Psoas muscle (tissue), 7 donors: ENCODE measurements at regions not wholly inside any gene's neighbourhood (a gene's known extent, or its start where the extent isn't known, plus 50 kb on each side); places are given as distances from the start of the nearest gene placed in this dataset.

Experiments
- ATAC-seq, 4 donors: fragments of 200-7000 bp; cut with Tn5 transposase; one replicate each; pipeline ENCODE4 v1.9.1; 2020; ENCODE audit warnings: moderate library complexity in 3 of 4, mild to moderate bottlenecking in 2 of 4
- DNase-seq, 2 donors: peaks; one replicate each; pipeline ENCODE4 v3.0.0-alpha.2; 2020
- H3K27ac ChIP-seq: fragments of 200-600 bp; one replicate; pipeline ENCODE4 v1.8.0; 2022
- H3K27me3 ChIP-seq, 3 donors: fragments of 200-600 bp in 1 of 3; one replicate each; pipeline versions ENCODE4 v1.6.1 to v1.8.0; 2013 to 2022; ENCODE audit warnings: low read length in 2 of 3, mild to moderate bottlenecking in 2 of 3, moderate library complexity in 1 of 3; ENCODE audit not compliant: insufficient read depth in 3 of 3
- H3K36me3 ChIP-seq, 2 donors: fragments of 200-600 bp in 1 of 2; one replicate each; pipeline versions ENCODE4 v1.6.1 to v1.8.0; 2013 to 2022; ENCODE audit warnings: low read depth in 1 of 2, mild to moderate bottlenecking in 1 of 2, moderate library complexity in 1 of 2; ENCODE audit not compliant: insufficient read depth in 1 of 2
- H3K4me1 ChIP-seq: fragments of 200-600 bp; one replicate; pipeline ENCODE4 v1.8.0; 2022
- H3K4me3 ChIP-seq: fragments of 200-600 bp; one replicate; pipeline ENCODE4 v1.8.0; 2022; ENCODE audit warnings: mild to moderate bottlenecking
- H3K9me3 ChIP-seq: fragments of 200-600 bp; one replicate; pipeline ENCODE4 v1.8.0; 2022
- WGBS, 3 donors: extraction: QIAGEN DNeasy Blood & Tissue Kit; methylation state at CpG; one replicate each; pipeline versions ENCODE4 v1.1.6 to v1.1.7; 2013; 5-methylcytosine and 5-hydroxymethylcytosine counted together
- intact Hi-C, 2 donors: fragments of 100-400 bp; cut with DNase I; formaldehyde crosslinking; loops; one replicate each; pipeline versions ENCODE4 v1.11.0 to v1.14.2; 2022
- TF ChIP-seq, protein P1 (sequence below): fragments of 200-600 bp; IDR thresholded peaks from one replicate; pipeline ENCODE4 v1.8.0; 2022; ENCODE audit warnings: antibody characterized with exemption
- donor health status: healthy with polysubstance abuse.
- donor health status: DM: no; HTN: no; CAD: no; lungs with moderate emphysema.
- donor health status: Bipolar disorder and iron deficiency.
- donor health status: healthy.
- donor health status: DM: yes; HTN: yes; CAD: no.
- donor health status: DM: no; HTN: no; CAD: no.
- donor health status: DM: yes; HTN: yes; CAD: no.

DNA sequence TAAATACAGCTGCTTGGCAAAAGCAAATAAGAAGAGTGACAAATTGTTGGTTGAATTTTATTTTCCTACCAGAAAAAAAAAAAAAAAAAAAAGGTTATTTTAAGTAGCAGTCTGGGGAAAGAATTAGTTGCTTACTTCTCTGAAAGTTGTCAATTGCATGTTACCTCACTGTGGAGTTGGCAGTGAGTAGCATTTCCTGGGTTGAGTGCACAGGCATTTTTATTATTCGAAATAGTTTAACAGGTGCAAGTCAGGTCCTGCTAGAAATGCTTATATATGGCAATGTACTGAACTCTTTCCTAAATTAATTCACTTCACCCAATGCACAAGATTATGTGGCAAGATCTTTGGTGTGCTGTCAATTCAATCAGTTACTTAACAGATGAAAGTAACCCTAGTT, 680.6 kb downstream of the EPHA3 start:
- no peak for DNase-seq
- WGBS, 3 donors = 12 to 34% (median 20%) methylated on average over 1 of the region's 1 CpG
- H3K36me3 ChIP-seq = no peaks in the 10 kb centered on the region
- no peaks in the 10 kb centered on the region for H3K27me3 ChIP-seq
- H3K27ac ChIP-seq = no peak overlapping the region
- intact Hi-C loops = no loop called here
- no peaks in the 10 kb centered on the region for H3K4me1 ChIP-seq
- ATAC-seq = no peak
- TF ChIP-seq, protein P1, sequence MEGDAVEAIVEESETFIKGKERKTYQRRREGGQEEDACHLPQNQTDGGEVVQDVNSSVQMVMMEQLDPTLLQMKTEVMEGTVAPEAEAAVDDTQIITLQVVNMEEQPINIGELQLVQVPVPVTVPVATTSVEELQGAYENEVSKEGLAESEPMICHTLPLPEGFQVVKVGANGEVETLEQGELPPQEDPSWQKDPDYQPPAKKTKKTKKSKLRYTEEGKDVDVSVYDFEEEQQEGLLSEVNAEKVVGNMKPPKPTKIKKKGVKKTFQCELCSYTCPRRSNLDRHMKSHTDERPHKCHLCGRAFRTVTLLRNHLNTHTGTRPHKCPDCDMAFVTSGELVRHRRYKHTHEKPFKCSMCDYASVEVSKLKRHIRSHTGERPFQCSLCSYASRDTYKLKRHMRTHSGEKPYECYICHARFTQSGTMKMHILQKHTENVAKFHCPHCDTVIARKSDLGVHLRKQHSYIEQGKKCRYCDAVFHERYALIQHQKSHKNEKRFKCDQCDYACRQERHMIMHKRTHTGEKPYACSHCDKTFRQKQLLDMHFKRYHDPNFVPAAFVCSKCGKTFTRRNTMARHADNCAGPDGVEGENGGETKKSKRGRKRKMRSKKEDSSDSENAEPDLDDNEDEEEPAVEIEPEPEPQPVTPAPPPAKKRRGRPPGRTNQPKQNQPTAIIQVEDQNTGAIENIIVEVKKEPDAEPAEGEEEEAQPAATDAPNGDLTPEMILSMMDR = no peak
- no peak overlapping the region for H3K4me3 ChIP-seq
- H3K9me3 ChIP-seq = no peaks in the 10 kb centered on the region

DNA sequence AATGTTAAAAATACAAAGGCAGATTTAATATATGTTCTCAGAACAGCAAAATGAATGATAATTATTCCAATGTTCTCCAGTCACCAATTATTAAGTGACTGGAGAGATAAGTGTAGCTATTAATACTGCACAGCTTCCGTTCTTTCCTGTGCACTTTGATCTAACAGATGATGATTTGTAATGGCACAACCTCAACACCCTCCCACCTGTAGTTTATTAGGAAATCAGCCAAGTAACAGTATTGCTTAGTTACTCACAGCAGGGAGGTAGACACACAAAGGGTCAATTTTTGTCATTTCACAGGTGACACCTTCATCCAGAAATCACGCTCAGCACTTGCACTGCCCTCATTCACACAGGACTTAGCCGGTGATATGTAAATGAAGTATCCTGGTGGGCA, 688.1 kb downstream of the EPHA3 start:
- Histone ChIP-seq H3K4me1 (no peaks in the 10 kb centered on the region), H3K27me3 (no peaks in the 10 kb centered on the region), H3K9me3 (no peaks in the 10 kb centered on the region), H3K4me3 (no peak overlapping the region), H3K36me3 (no peaks in the 10 kb centered on the region), H3K27ac (no peak overlapping the region)
- DNase-seq (no peak), ATAC-seq (no peak)
- WGBS, 3 donors = 60 to 72% (median 71%) methylated on average over 3 of the region's 3 CpGs
- intact Hi-C loops = no loop called here
- TF ChIP-seq, protein P1 = no peak

DNA sequence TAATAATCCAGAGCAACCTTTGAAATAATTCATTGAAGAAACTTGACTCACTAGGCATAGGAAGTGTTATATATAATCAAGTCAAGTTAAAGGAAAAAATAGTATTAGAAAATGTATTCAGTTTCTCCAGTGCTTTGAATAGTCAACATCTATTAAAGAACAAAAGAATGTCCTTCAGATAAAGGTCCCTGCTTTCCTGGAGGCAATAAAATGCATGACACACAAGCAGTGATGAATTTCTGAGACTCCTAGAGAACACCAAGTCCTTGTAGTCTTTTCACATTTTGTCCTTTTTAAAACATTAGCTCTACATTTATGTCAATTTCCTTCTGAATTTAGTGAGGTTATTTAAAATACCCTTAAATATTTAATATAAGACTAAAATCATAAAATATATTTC, 695.5 kb downstream of the EPHA3 start:
- H3K4me1 ChIP-seq = no peaks in the 10 kb centered on the region
- no peak for DNase-seq
- intact Hi-C loops = no loop called here
- ATAC-seq = no peak
- H3K36me3 ChIP-seq = no peaks in the 10 kb centered on the region
- TF ChIP-seq, protein P1 = no peak
- H3K27ac ChIP-seq = no peak overlapping the region
- no peak overlapping the region for H3K4me3 ChIP-seq
- no peaks in the 10 kb centered on the region for H3K9me3 ChIP-seq
- H3K27me3 ChIP-seq = no peaks in the 10 kb centered on the region

DNA sequence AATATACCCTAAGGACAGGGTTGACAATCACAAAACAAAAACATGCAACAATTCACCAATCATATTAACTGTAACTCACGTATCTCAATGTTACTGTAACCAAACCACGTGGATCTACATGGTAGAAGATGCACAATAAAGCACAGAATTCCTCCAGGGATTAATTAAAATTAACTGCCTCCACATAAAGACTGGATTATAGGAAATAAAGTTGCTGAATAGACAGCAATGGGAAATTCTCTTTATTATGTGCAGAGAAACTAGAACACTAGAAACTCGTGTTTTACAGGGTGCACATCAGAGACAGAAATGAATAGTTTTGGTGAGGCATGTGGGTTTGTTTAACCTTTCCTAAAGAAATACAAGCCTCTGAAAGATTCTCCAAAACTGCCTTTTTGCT, 696.3 kb downstream of the EPHA3 start:
- Histone ChIP-seq H3K36me3 (no peaks in the 10 kb centered on the region), H3K4me3 (no peak overlapping the region), H3K27me3 (no peaks in the 10 kb centered on the region), H3K27ac (no peak overlapping the region), H3K4me1 (no peaks in the 10 kb centered on the region), H3K9me3 (no peaks in the 10 kb centered on the region)
- intact Hi-C loops = no loop called here
- DNase-seq = no peak
- 67 to 70% (median 68%) methylated on average over 3 of the region's 3 CpGs for WGBS, 3 donors
- ATAC-seq = no peak
- TF ChIP-seq, protein P1 = no peak

DNA sequence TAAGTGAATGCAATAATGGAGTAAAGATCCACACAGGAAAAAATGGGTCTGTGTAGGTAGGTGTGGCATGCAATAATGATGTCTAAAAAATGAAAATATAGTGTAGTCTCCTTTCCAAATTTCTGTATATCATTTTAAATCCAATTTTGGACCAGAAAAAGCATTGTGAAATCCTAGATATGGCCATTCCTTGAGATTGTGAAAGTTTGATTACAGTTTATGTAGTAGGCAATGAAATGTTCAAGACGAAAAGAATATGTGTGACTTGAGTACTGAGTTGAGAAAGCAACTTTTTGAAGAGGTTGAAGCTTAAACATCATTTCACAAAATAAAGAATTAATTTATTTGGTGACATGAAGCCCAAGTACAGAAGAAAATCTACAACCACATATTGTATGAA, 698.7 kb downstream of the EPHA3 start:
- no peak for ATAC-seq
- WGBS, 3 donors = 84 to 93% (median 87%) methylated on average over 1 of the region's 1 CpG

More for the DNA sequence above, 698.7 kb downstream of the EPHA3 start:
- Histone ChIP-seq H3K9me3 (no peaks in the 10 kb centered on the region), H3K27me3 (no peaks in the 10 kb centered on the region), H3K27ac (no peak overlapping the region), H3K4me1 (no peaks in the 10 kb centered on the region), H3K36me3 (no peaks in the 10 kb centered on the region), H3K4me3 (no peak overlapping the region)
- DNase-seq = no peak
- TF ChIP-seq, protein P1 = no peak
- intact Hi-C loops = no loop called here
